ENCODE measurements at regions not wholly inside any gene's neighbourhood (a gene's known extent, or its start where the extent isn't known, plus 50 kb on each side); places are given as distances from the start of the nearest gene placed in this dataset.

GRCh38 chr20:48080583-48080982, 295.3 kb upstream of the SULF2 start:
- DNase-seq (ENCODE audit: low read depth in 2 of 2), result no peak

- DNase-seq (ENCODE audit: low read depth in 2 of 2), result no peak
Measured at GRCh38 chr20:48079028-48079427, 293.7 kb upstream of the SULF2 start.

GRCh38 chr20:48076747-48077146, 291.5 kb upstream of the SULF2 start:
- no peak for DNase-seq (ENCODE audit: low read depth in 2 of 2)

- no peak for DNase-seq (ENCODE audit: low read depth in 2 of 2)
Measured at GRCh38 chr20:48076247-48076646, 291.0 kb upstream of the SULF2 start.

- no peak for DNase-seq (ENCODE audit: low read depth in 2 of 2)
Measured at GRCh38 chr20:48075591-48076174, 290.4 kb upstream of the SULF2 start.

- no peak for DNase-seq (ENCODE audit: low read depth in 2 of 2)
Measured at GRCh38 chr20:48070991-48071652, 285.8 kb upstream of the SULF2 start.

- no peak for DNase-seq (ENCODE audit: low read depth in 2 of 2)
Measured at GRCh38 chr20:48069596-48069995, 284.3 kb upstream of the SULF2 start.

GRCh38 chr20:48066851-48067250, 281.6 kb upstream of the SULF2 start:
- no peak for DNase-seq (ENCODE audit: low read depth in 2 of 2)

- DNase-seq (ENCODE audit: low read depth in 2 of 2), result no peak
Measured at GRCh38 chr20:48066246-48066645, 281.0 kb upstream of the SULF2 start.

GRCh38 chr20:48065833-48066232, 280.6 kb upstream of the SULF2 start:
- no peak for DNase-seq (ENCODE audit: low read depth in 2 of 2)

- no peak for DNase-seq (ENCODE audit: low read depth in 2 of 2)
Measured at GRCh38 chr20:48064929-48065328, 279.6 kb upstream of the SULF2 start.

GRCh38 chr20:48060841-48061720, 275.8 kb upstream of the SULF2 start:
- DNase-seq (ENCODE audit: low read depth in 2 of 2), result no peak

GRCh38 chr20:48058611-48059559, 273.6 kb upstream of the SULF2 start:
- DNase-seq (ENCODE audit: low read depth in 2 of 2), result no peak

GRCh38 chr20:48057739-48058138, 272.5 kb upstream of the SULF2 start:
- no peak for DNase-seq (ENCODE audit: low read depth in 2 of 2)

GRCh38 chr20:48057251-48057650, 272.0 kb upstream of the SULF2 start:
- DNase-seq (ENCODE audit: low read depth in 2 of 2), result no peak

- DNase-seq (ENCODE audit: low read depth in 2 of 2), result no peak
Measured at GRCh38 chr20:48056218-48056617, 270.9 kb upstream of the SULF2 start.

- DNase-seq (ENCODE audit: low read depth in 2 of 2), result no peak
Measured at GRCh38 chr20:48054051-48054450, 268.8 kb upstream of the SULF2 start.

GRCh38 chr20:48052475-48052835, 267.2 kb upstream of the SULF2 start:
- DNase-seq (ENCODE audit: low read depth in 2 of 2), result no peak

- no peak for DNase-seq (ENCODE audit: low read depth in 2 of 2)
Measured at GRCh38 chr20:48051794-48052474, 266.7 kb upstream of the SULF2 start.

GRCh38 chr20:48049641-48050040, 264.4 kb upstream of the SULF2 start:
- DNase-seq (ENCODE audit: low read depth in 2 of 2), result no peak

GRCh38 chr20:48049171-48049570, 263.9 kb upstream of the SULF2 start:
- no peak for DNase-seq (ENCODE audit: low read depth in 2 of 2)
